NCI-H2107 treated with DMSO at 0.1 percent for 48 hours (cell line): ENCODE measurements at regions not wholly inside any gene's neighbourhood (a gene's known extent, or its start where the extent isn't known, plus 50 kb on each side); places are given as distances from the start of the nearest gene placed in this dataset.

ENCODE experiments used
- DNase-seq: peaks from one replicate; lab custom pipeline; 2025; ENCODE audit not compliant: unreplicated experiment; lab: John Stamatoyannopoulos, UW

GRCh38 chr10:90175161-90175681 lies 473.8 kb downstream of the KIF20B start:
- DNase-seq, result no peak

- no peak for DNase-seq
These were observed 478.5 kb downstream of the KIF20B start for GRCh38 chr10:90179696-90180407.

GRCh38 chr10:90180886-90181691 lies 479.7 kb downstream of the KIF20B start:
- no peak for DNase-seq

- no peak for DNase-seq
These were observed 491.4 kb downstream of the KIF20B start for GRCh38 chr10:90192825-90193224.

GRCh38 chr10:90193240-90193985 lies 492.0 kb downstream of the KIF20B start:
- DNase-seq, result no peak

GRCh38 chr10:90195288-90195840 lies 494.0 kb downstream of the KIF20B start:
- no peak for DNase-seq

- no peak for DNase-seq
These were observed 496.4 kb downstream of the KIF20B start for GRCh38 chr10:90197766-90198165.

GRCh38 chr10:90199093-90199492 lies 497.7 kb downstream of the KIF20B start:
- DNase-seq, result no peak

- no peak for DNase-seq
These were observed 498.1 kb downstream of the KIF20B start for GRCh38 chr10:90199513-90199912.

- DNase-seq, result no peak
These were observed 503.0 kb downstream of the KIF20B start for GRCh38 chr10:90204131-90204955.

- DNase-seq, result no peak
These were observed 503.5 kb downstream of the KIF20B start for GRCh38 chr10:90204956-90205314.

- DNase-seq, result no peak
These were observed 503.9 kb downstream of the KIF20B start for GRCh38 chr10:90205340-90205739.

GRCh38 chr10:90213346-90213745 lies 512.0 kb downstream of the KIF20B start:
- DNase-seq, result no peak

GRCh38 chr10:90218846-90219245 lies 517.5 kb downstream of the KIF20B start:
- DNase-seq, result no peak

GRCh38 chr10:90222372-90222771 lies 521.0 kb downstream of the KIF20B start:
- DNase-seq, result no peak

- no peak for DNase-seq
These were observed 521.5 kb downstream of the KIF20B start for GRCh38 chr10:90222939-90223338.

GRCh38 chr10:90224791-90225566 lies 523.6 kb downstream of the KIF20B start:
- no peak for DNase-seq

- DNase-seq, result no peak
These were observed 525.1 kb downstream of the KIF20B start for GRCh38 chr10:90226517-90226916.

- DNase-seq, result no peak
These were observed 525.8 kb downstream of the KIF20B start for GRCh38 chr10:90227217-90227656.

- no peak for DNase-seq
These were observed 526.4 kb downstream of the KIF20B start for GRCh38 chr10:90227786-90228185.
